ENCODE measurements at regions not wholly inside any gene's neighbourhood (a gene's known extent, or its start where the extent isn't known, plus 50 kb on each side); places are given as distances from the start of the nearest gene placed in this dataset.
"Not testable (repeated sequence)": the region's sequence is repeated elsewhere in the genome, so short reads cannot be mapped to it uniquely, and the experiment has no call there.

DNA sequence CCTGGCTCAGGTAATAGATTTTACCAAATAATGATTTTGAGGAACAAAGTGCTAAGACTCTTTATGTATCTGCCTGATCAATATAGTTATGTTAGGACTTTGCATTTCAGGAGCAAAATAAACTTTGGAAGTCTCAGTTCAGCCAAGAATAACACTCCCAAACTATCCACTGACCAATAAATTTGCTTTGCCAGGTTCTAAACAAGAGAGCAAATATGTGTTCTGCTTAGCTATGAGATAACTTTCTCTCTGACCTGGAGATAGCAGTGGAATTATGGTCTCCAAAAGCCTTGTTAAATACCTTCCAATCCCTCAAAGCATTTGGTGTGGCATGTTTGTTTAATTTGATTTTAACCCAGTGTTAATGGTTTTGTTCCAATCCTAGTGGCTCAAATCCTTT, 1541.1 kb downstream of the FAM181B start:
- H3K9ac ChIP-seq (ENCODE audit: low read length) = no peak overlapping the region
- no peak overlapping the region for H3K4me2 ChIP-seq (ENCODE audit: low read length)
- TF ChIP-seq, protein P1, sequence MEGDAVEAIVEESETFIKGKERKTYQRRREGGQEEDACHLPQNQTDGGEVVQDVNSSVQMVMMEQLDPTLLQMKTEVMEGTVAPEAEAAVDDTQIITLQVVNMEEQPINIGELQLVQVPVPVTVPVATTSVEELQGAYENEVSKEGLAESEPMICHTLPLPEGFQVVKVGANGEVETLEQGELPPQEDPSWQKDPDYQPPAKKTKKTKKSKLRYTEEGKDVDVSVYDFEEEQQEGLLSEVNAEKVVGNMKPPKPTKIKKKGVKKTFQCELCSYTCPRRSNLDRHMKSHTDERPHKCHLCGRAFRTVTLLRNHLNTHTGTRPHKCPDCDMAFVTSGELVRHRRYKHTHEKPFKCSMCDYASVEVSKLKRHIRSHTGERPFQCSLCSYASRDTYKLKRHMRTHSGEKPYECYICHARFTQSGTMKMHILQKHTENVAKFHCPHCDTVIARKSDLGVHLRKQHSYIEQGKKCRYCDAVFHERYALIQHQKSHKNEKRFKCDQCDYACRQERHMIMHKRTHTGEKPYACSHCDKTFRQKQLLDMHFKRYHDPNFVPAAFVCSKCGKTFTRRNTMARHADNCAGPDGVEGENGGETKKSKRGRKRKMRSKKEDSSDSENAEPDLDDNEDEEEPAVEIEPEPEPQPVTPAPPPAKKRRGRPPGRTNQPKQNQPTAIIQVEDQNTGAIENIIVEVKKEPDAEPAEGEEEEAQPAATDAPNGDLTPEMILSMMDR (IDR thresholded peaks at IDR 0.05; ENCODE audit: low read length) = no peak
- TF ChIP-seq EZH2 (IDR thresholded peaks at IDR 0.05; ENCODE audit: borderline replicate concordance, low read length) = no peak
- no peaks in the 10 kb centered on the region for H3K36me3 ChIP-seq (ENCODE audit: insufficient read depth, low read length)
- H3K4me3 ChIP-seq (ENCODE audit: low read depth, low read length, poor library complexity, severe bottlenecking) = no peak overlapping the region
- no peak overlapping the region for H2AFZ ChIP-seq (ENCODE audit: low read length)
- H3K79me2 ChIP-seq (ENCODE audit: insufficient read depth, low read length) = no peaks in the 10 kb centered on the region
- no peaks in the 10 kb centered on the region for H4K20me1 ChIP-seq (ENCODE audit: insufficient read depth, low read length)
- no peaks in the 10 kb centered on the region for H3K9me2 ChIP-seq (ENCODE audit: low read depth, low read length)
- no peaks in the 10 kb centered on the region for H3K4me1 ChIP-seq (ENCODE audit: insufficient read depth, low read length, severe bottlenecking)
- no peaks in the 10 kb centered on the region for H3K27me3 ChIP-seq (ENCODE audit: insufficient read depth, low read length)
- H3K9me3 ChIP-seq (ENCODE audit: low read length) = no peaks in the 10 kb centered on the region
- H3K27ac ChIP-seq (ENCODE audit: low read depth, low read length, poor library complexity, severe bottlenecking) = no peak overlapping the region
- H3F3A ChIP-seq (ENCODE audit: insufficient read depth, low read length) = no peaks in the 10 kb centered on the region

DNA sequence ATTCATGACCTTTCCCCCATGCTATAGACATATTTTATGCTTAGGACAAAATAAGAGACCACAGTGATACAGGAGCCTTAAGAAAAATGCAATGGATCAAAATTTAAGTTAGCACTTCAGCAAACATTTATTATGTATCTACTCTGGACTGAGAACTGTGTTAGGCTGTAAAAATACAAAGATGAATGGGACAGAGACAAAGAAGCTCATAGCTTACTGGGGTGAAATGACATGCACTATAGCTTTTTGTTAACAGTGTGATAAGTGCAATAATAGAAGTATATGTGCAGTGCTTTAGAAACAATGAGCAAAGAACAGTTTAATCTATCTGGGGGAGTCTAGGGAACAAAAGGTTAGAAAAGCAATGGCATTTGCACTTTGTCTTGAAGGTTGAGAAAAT, 1543.1 kb downstream of the FAM181B start:
- H3K36me3 ChIP-seq (ENCODE audit: insufficient read depth, low read length) = no peaks in the 10 kb centered on the region
- TF ChIP-seq EZH2 (IDR thresholded peaks at IDR 0.05; ENCODE audit: borderline replicate concordance, low read length) = no peak
- TF ChIP-seq, protein P1 (IDR thresholded peaks at IDR 0.05; ENCODE audit: low read length) = no peak
- no peak overlapping the region for H3K4me2 ChIP-seq (ENCODE audit: low read length)
- no peaks in the 10 kb centered on the region for H3K4me1 ChIP-seq (ENCODE audit: insufficient read depth, low read length, severe bottlenecking)
- H3K4me3 ChIP-seq (ENCODE audit: low read depth, low read length, poor library complexity, severe bottlenecking) = no peak overlapping the region
- H4K20me1 ChIP-seq (ENCODE audit: insufficient read depth, low read length) = no peaks in the 10 kb centered on the region
- no peak overlapping the region for H3K9ac ChIP-seq (ENCODE audit: low read length)
- no peak overlapping the region for H3K27ac ChIP-seq (ENCODE audit: low read depth, low read length, poor library complexity, severe bottlenecking)
- no peaks in the 10 kb centered on the region for H3F3A ChIP-seq (ENCODE audit: insufficient read depth, low read length)
- H3K27me3 ChIP-seq (ENCODE audit: insufficient read depth, low read length) = no peaks in the 10 kb centered on the region
- H3K9me3 ChIP-seq (ENCODE audit: low read length) = no peaks in the 10 kb centered on the region
- no peak overlapping the region for H2AFZ ChIP-seq (ENCODE audit: low read length)
- H3K9me2 ChIP-seq (ENCODE audit: low read depth, low read length) = no peaks in the 10 kb centered on the region
- no peaks in the 10 kb centered on the region for H3K79me2 ChIP-seq (ENCODE audit: insufficient read depth, low read length)

DNA sequence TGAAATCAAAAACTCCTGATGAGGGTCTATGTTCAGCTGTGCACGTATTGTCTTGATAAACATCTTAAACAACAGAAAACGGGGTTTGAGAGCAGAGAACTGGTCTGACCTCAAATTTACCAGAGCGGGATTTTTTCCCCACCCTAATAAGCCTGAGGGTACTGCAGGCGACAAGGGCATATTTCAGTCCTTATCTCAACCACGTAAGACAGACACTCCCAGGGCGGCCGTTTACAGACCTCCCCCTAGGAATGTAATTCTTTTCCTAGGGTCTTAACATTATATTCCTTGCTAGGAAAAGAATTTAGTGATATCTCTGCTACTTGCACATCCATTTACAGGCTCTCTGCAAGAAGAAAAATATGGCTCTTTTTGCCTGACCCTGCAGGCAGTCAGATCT, 1546.6 kb downstream of the FAM181B start:
- not testable (repeated sequence) for H3K4me3 ChIP-seq (ENCODE audit: low read depth, low read length, poor library complexity, severe bottlenecking); H3K27me3 ChIP-seq (ENCODE audit: insufficient read depth, low read length); H3K9me2 ChIP-seq (ENCODE audit: low read depth, low read length); H3K79me2 ChIP-seq (ENCODE audit: insufficient read depth, low read length); H3F3A ChIP-seq (ENCODE audit: insufficient read depth, low read length); H3K27ac ChIP-seq (ENCODE audit: low read depth, low read length, poor library complexity, severe bottlenecking); H3K4me1 ChIP-seq (ENCODE audit: insufficient read depth, low read length, severe bottlenecking); H3K9ac ChIP-seq (ENCODE audit: low read length); H3K9me3 ChIP-seq (ENCODE audit: low read length); H3K36me3 ChIP-seq (ENCODE audit: insufficient read depth, low read length); H3K4me2 ChIP-seq (ENCODE audit: low read length); H2AFZ ChIP-seq (ENCODE audit: low read length); H4K20me1 ChIP-seq (ENCODE audit: insufficient read depth, low read length)

DNA sequence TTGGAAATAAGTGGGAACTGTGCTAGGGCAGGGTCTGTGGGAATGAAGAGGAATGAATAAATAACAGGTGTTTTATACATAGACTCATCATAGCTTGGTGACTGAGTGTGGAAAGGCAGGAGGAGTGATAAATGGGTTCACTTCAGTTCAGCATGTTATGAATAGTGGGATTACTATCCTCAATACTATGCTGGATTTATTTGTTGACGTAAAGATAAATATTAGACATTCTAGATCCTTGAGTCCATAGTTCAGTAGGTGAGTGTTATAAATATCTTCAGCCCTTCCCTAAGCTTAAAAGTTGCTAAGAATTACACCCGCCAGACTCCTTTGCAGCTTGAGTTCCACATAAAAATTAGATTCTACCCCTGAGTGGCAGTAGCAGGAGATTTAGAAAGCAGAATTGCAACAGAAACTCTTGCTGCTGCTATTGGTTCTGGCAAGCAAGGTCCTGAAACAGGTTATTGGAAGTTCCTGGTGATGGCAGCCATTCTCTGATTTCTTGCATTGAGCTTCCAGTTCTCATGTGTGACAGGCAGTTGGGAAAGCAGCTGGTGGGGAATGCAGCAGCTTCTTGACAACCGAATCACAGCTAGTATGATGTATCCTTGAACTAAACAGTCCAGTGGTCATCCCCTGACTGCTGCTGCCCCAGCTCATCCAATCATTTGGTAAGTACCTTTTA, 1558.9 kb downstream of the FAM181B start:
- H4K20me1 ChIP-seq (ENCODE audit: insufficient read depth, low read length) = no peaks in the 10 kb centered on the region
- H3K27me3 ChIP-seq (ENCODE audit: insufficient read depth, low read length) = no peaks in the 10 kb centered on the region
- no peak overlapping the region for H3K9ac ChIP-seq (ENCODE audit: low read length)
- H3K9me2 ChIP-seq (ENCODE audit: low read depth, low read length) = no peaks in the 10 kb centered on the region
- no peaks in the 10 kb centered on the region for H3K4me1 ChIP-seq (ENCODE audit: insufficient read depth, low read length, severe bottlenecking)
- no peaks in the 10 kb centered on the region for H3K9me3 ChIP-seq (ENCODE audit: low read length)
- no peak overlapping the region for H3K27ac ChIP-seq (ENCODE audit: low read depth, low read length, poor library complexity, severe bottlenecking)
- no peaks in the 10 kb centered on the region for H3K36me3 ChIP-seq (ENCODE audit: insufficient read depth, low read length)
- no peak overlapping the region for H3K4me2 ChIP-seq (ENCODE audit: low read length)
- no peaks in the 10 kb centered on the region for H3K79me2 ChIP-seq (ENCODE audit: insufficient read depth, low read length)
- H3F3A ChIP-seq (ENCODE audit: insufficient read depth, low read length) = no peaks in the 10 kb centered on the region
- H2AFZ ChIP-seq (ENCODE audit: low read length) = no peak overlapping the region
- no peak overlapping the region for H3K4me3 ChIP-seq (ENCODE audit: low read depth, low read length, poor library complexity, severe bottlenecking)
- no peak for TF ChIP-seq EZH2 (IDR thresholded peaks at IDR 0.05; ENCODE audit: borderline replicate concordance, low read length)
- TF ChIP-seq, protein P1 (IDR thresholded peaks at IDR 0.05; ENCODE audit: low read length) = no peak

All from OCI-LY1 (cell line).